ENCODE measurements at regions not wholly inside any gene's neighbourhood (a gene's known extent, or its start where the extent isn't known, plus 50 kb on each side); places are given as distances from the start of the nearest gene placed in this dataset.

DNA sequence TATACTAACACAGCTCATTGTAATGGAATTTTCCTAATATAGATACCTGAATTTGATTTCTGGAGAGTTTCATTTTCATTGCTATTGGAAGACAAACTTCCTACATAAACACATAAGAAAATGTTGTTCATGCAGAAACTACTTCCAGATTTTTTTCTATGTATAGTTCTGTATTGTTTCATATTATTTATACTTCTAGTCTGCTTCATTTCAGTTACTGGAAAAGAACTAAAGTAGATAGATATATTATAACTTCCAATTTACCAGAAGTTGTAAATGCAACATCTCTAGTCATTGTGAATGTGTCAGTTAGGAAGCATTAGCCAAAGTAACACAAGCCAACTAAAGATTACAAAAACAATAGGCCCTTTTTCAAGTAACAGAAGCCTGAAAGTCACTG is 147.3 kb upstream of the ZNF385D start:
- no peak overlapping the region for H3K4ac ChIP-seq (replicated peaks; ENCODE audit: insufficient read length, low read depth, low read length)
- CTCF ChIA-PET (ENCODE audit: partially characterized antibody), result no interaction called here
- no peak for FAIRE-seq
- no peak for TF ChIP-seq SIX5 (IDR thresholded peaks at IDR 0.05; ENCODE audit: low read depth, low read length)
- TF ChIP-seq, protein P1, sequence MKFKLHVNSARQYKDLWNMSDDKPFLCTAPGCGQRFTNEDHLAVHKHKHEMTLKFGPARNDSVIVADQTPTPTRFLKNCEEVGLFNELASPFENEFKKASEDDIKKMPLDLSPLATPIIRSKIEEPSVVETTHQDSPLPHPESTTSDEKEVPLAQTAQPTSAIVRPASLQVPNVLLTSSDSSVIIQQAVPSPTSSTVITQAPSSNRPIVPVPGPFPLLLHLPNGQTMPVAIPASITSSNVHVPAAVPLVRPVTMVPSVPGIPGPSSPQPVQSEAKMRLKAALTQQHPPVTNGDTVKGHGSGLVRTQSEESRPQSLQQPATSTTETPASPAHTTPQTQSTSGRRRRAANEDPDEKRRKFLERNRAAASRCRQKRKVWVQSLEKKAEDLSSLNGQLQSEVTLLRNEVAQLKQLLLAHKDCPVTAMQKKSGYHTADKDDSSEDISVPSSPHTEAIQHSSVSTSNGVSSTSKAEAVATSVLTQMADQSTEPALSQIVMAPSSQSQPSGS (IDR thresholded peaks at IDR 0.05; ENCODE audit: low read length), result no peak
- TF ChIP-seq CEBPB (IDR thresholded peaks at IDR 0.05; ENCODE audit: low read depth, low read length), result no peak
- TF ChIP-seq HDAC6 (IDR thresholded peaks at IDR 0.05; ENCODE audit: low read depth, low read length), result no peak

More for the DNA sequence above, 147.3 kb upstream of the ZNF385D start:
- H2BK15ac ChIP-seq (ENCODE audit: low read length), result no peak overlapping the region
- no peak overlapping the region for H2AK5ac ChIP-seq (ENCODE audit: low read depth, low read length)
- no peak overlapping the region for H3K23ac ChIP-seq (ENCODE audit: insufficient read length)
- no peak overlapping the region for H2BK20ac ChIP-seq (ENCODE audit: low read length)
- H3K27me3 ChIP-seq (replicated peaks in 1 of 4; ENCODE audit: control insufficient read depth in 3 of 4, extremely low read depth in 1 of 4, insufficient read depth in 3 of 4, low read length in 3 of 4), result no peaks in the 10 kb centered on the region
- H4K5ac ChIP-seq (ENCODE audit: insufficient read length, low read depth, low read length), result no peak overlapping the region
- no peak overlapping the region for H2AFZ ChIP-seq (ENCODE audit: low read length)
- H3K9me3 ChIP-seq (ENCODE audit: insufficient read depth in 2 of 2, low read depth in 1 of 2, low read length in 1 of 2), result no peaks in the 10 kb centered on the region
- H3K9ac ChIP-seq (replicated peaks in 1 of 4; ENCODE audit: extremely low read depth in 1 of 4, low read depth in 3 of 4, low read length in 3 of 4), result no peak overlapping the region
- no peaks in the 10 kb centered on the region for H3K79me1 ChIP-seq (ENCODE audit: low read depth, low read length)
- no peaks in the 10 kb centered on the region for H4K20me1 ChIP-seq (replicated peaks in 1 of 2; ENCODE audit: control insufficient read depth in 1 of 2, insufficient read depth in 2 of 2, low read length in 2 of 2)
- DNase-seq (ENCODE audit: low read depth in 1 of 2, low spot score in 2 of 2), result no peak
- no peak overlapping the region for H3K14ac ChIP-seq (ENCODE audit: insufficient read length)
- no peak overlapping the region for H2BK120ac ChIP-seq (replicated peaks; ENCODE audit: low read depth, low read length)
- H3K36me3 ChIP-seq (ENCODE audit: control insufficient read depth in 2 of 4, insufficient read depth in 4 of 4, low read length in 3 of 4), result no peaks in the 10 kb centered on the region
- no peak overlapping the region for H3K4me3 ChIP-seq (ENCODE audit: extremely low read depth in 1 of 4, insufficient read depth in 2 of 4, low read depth in 3 of 4, low read length in 4 of 4)
- no peak overlapping the region for H3K4me2 ChIP-seq (ENCODE audit: insufficient read depth in 1 of 2, low read depth in 2 of 2, low read length in 2 of 2)
- H4K91ac ChIP-seq (replicated peaks; ENCODE audit: insufficient read length, low read length), result no peak overlapping the region
- H2BK5ac ChIP-seq (ENCODE audit: low read depth, low read length), result no peak overlapping the region
- no peak overlapping the region for H3K27ac ChIP-seq (ENCODE audit: low read depth, low read length)
- H3K56ac ChIP-seq (replicated peaks; ENCODE audit: insufficient read length, low read depth, low read length), result no peak overlapping the region
- POLR2A ChIA-PET (ENCODE audit: partially characterized antibody), result no interaction called here
- H4K8ac ChIP-seq (ENCODE audit: extremely low read depth, insufficient read depth, low read length), result no peak overlapping the region
- H2BK12ac ChIP-seq (ENCODE audit: low read depth, low read length), result no peak overlapping the region
- no peak overlapping the region for H3K18ac ChIP-seq (ENCODE audit: extremely low read depth, low read length)
- H3K4me1 ChIP-seq (replicated peaks in 1 of 4; ENCODE audit: control insufficient read depth in 3 of 4, insufficient read depth in 4 of 4, low read length in 3 of 4), result no peaks in the 10 kb centered on the region
- H3K79me2 ChIP-seq (ENCODE audit: control insufficient read depth in 1 of 2, insufficient read depth in 2 of 2, low read length in 2 of 2), result no peaks in the 10 kb centered on the region
- H3K23me2 ChIP-seq (ENCODE audit: low read depth, low read length), result no peaks in the 10 kb centered on the region

Data from H1 (cell line).